Activated naive CD4-positive, alpha-beta T cell treated with anti-CD3 and anti-CD28 coated beads, Interleukin-2, amount 50 U/mL, for 16 hours (primary cell): ENCODE measurements at regions not wholly inside any gene's neighbourhood (a gene's known extent, or its start where the extent isn't known, plus 50 kb on each side); places are given as distances from the start of the nearest gene placed in this dataset.

Experiments used
- DNase-seq: peaks from one replicate; pipeline ENCODE4 v3.0.0-alpha.2; 2020

DNA sequence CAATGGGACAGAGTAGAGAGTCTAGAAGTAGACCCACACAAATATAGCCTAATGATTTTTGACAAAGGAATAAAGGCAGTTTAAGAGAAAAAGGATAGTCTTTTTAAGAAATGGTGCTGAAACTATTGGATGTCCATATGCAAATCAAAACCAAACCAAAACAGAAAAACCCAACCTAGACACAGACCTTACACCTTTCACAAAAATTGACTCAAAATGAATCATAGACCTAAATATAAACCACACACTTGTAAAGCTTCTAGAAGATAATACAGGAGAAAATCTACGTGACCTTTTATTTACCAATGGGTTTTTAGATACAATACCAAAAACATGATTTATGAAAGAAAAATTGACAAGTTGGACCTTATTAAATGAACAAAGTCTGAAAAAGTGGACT lies 66.4 kb upstream of the MPHOSPH6 start:
- DNase-seq, result no peak

DNA sequence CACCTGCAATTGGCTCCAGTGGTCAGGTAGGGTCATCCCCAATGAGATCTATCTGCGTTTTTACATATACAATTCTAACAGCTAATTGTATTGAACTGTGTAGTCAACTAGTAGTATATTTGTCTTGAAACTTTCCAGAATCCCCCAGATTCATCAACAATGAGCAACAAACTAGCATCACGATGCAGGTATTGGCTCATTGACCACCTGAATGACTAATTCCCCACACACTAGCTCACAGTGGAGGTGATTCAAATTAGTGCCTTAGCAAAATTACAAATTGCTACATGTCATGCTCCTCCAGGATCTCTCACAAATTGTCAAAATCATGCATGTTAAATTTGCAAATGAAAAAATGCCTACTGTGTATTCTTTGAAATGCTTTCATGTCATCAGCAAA lies 62.8 kb upstream of the MPHOSPH6 start:
- DNase-seq, result no peak

DNA sequence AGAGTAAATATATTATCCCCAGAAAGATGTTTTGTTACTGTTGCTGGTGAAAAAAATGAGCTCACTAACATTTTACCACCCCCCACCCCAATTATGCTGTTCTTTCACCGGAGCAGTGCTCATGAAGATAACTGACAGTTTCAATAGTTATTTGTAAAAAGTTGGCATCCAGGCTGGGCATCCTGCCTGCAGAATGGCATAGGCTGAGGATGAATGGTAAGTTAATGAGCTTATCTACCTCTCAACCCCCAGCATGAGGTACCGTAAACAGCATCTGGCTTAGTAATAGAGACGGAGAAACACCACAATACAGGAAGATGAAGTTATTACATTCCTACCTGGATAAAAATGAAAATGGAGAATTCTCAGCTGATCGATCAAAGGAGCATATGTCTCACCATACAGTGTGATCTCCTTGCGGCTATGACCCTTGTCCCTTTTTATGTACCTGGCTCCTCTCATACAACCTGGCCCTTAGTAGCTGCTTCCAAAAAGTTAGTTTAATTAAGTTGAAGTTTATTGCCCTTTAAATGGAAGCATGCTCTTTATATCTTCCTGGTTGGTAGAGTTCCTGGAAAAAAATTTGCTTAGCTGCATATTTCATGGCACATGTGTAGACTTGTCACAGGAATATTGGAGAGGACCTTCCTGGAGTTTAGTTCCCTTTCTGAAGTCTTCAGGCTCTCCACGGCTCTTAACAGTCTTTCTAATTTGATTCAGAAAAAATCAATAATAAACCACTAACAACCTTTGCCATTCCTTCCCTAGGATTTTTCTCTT lies 61.2 kb upstream of the MPHOSPH6 start:
- DNase-seq, result no peak

DNA sequence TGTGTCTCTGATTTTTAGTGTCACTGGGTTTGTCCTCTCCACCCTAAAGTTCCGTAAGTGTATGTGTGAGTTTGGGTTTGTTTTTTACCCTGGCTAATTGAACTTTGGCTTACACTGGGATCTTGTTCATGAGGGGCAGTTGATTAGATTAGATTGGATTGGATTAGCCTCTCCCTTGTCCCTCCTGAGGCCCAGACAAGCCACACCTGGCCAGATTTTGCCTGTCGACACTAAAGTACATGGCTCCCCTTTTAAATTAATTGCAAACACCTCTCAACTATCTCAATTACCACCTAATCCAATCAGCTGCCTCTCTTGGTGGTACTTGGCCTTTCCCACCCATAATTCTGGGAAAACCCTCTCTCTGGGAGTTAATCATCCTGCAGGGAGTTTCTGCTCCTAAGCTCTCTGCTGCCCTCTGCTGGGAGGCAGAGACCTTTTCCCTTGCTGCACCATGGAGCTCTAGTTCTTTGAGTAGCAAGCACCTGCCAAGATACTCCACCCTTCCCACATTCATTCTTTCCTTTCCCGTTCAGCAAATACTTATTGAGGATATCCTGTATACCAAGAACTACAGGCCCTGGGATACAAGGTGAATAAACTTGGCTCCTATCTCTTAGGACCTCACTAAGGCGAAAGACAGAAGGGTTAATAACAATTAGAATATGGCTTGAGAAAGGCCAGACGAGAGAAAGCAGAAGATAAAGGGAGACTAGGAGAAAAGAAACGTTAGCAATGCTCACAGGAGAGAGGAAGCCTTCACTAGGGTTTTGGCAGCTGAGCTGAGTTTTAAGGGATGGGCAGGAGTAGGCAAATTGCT lies 60.0 kb upstream of the MPHOSPH6 start:
- peak; percentile 60 for DNase-seq

DNA sequence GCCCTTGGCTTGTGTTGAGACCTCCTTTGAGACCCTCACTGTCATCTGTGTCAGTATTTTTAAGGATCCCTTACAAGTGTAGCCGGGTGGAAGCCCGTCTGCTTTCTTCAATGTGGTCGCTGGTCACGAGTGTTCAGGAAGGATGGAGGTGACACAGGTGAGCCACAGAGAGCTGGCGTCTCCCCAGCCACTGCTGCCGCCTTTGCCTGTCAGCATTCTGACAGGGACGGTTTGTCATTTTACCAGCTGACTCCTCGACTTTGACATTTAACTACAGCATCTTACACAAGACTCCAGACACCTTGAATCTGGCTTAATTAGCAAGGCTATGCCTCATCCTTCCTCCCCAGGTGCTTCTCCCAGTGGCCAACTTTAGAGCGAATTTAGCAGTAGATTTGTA lies 56.3 kb upstream of the MPHOSPH6 start:
- no peak for DNase-seq

DNA sequence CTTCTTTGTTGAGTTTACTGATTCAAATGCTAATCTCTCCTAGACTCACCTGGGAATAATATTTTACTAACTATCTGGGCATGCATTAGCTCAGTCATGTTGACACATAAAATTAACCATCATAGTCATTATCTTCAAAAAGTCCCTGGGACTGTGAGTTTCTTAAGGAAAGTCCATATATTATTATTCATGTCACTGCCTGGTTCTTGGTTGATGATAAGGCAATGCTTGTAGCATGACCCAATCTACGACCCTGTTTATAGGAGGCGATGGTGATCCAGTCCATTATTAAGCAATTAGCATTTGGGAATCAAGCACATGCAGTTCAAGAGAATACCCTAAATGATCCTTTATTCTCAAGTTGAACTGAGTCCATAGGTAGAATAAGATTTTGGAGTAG lies 54.8 kb upstream of the MPHOSPH6 start:
- no peak for DNase-seq

DNA sequence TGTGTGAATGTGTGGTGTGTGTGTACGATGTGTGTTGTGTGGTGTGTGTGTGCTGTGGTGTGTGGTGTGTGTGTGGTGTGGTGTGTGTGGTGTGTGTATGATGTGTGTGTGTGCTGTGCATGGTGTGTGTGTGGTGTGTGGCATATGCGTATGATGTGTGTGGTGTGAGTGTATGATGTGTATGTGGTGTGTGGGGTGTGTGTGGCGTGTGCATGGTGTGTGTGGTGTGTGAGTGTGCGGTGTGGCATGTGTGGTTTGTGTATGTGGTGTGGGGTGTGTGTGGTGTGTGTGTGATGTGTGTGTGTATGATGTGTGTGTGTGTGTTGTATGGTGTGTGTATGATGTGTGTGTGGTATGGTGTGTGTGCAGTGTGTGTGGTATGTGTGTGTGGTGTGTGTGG lies 50.5 kb upstream of the MPHOSPH6 start:
- no peak for DNase-seq
